NCI-H1436 (cell line): ENCODE measurements at regions not wholly inside any gene's neighbourhood (a gene's known extent, or its start where the extent isn't known, plus 50 kb on each side); places are given as distances from the start of the nearest gene placed in this dataset.

Source experiments
- DNase-seq: peaks from one replicate; lab custom pipeline; 2025; lab: John Stamatoyannopoulos, UW

GRCh38 chr6:109295109-109295773, 87.0 kb downstream of the CD164 start:
- DNase-seq, result no peak

- DNase-seq, result no peak
These were observed 89.2 kb downstream of the CD164 start for GRCh38 chr6:109292983-109293586.

- DNase-seq, result no peak
These were observed 89.8 kb downstream of the CD164 start for GRCh38 chr6:109292420-109292819.

- no peak for DNase-seq
These were observed 90.4 kb downstream of the CD164 start for GRCh38 chr6:109291902-109292301.

GRCh38 chr6:109290143-109290931, 91.9 kb downstream of the CD164 start:
- DNase-seq, result no peak

GRCh38 chr6:109285366-109285765, 96.9 kb downstream of the CD164 start:
- DNase-seq, result peak; percentile 4

- DNase-seq, result no peak
These were observed 97.6 kb downstream of the CD164 start for GRCh38 chr6:109284675-109285074.

- no peak for DNase-seq
These were observed 99.5 kb downstream of the CD164 start for GRCh38 chr6:109282756-109283155.

- DNase-seq, result no peak
These were observed 102.6 kb downstream of the CD164 start for GRCh38 chr6:109279628-109280027.

GRCh38 chr6:109271622-109272021, 110.6 kb downstream of the CD164 start:
- DNase-seq, result no peak

- DNase-seq, result no peak
These were observed 112.2 kb downstream of the CD164 start for GRCh38 chr6:109269953-109270517.

- no peak for DNase-seq
These were observed 113.2 kb downstream of the CD164 start for GRCh38 chr6:109269057-109269456.

GRCh38 chr6:109265530-109265929, 116.7 kb downstream of the CD164 start:
- no peak for DNase-seq

GRCh38 chr6:109263873-109264700, 118.2 kb downstream of the CD164 start:
- DNase-seq, result no peak

- no peak for DNase-seq
These were observed 120.0 kb downstream of the CD164 start for GRCh38 chr6:109262261-109262660.

GRCh38 chr6:109261811-109262210, 120.5 kb downstream of the CD164 start:
- no peak for DNase-seq

GRCh38 chr6:109260701-109261100, 121.6 kb downstream of the CD164 start:
- no peak for DNase-seq

GRCh38 chr6:109260126-109260525, 122.1 kb downstream of the CD164 start:
- no peak for DNase-seq

GRCh38 chr6:109258129-109258528, 124.1 kb downstream of the CD164 start:
- DNase-seq, result no peak

- DNase-seq, result no peak
These were observed 124.8 kb downstream of the CD164 start for GRCh38 chr6:109257494-109257893.

GRCh38 chr6:109255946-109256640, 126.2 kb downstream of the CD164 start:
- peak; percentile 4 for DNase-seq
